Activated CD8-positive, alpha-beta T cell treated with anti-CD3 and anti-CD28 coated beads for 36 hours (primary cell): ENCODE measurements at regions not wholly inside any gene's neighbourhood (a gene's known extent, or its start where the extent isn't known, plus 50 kb on each side); places are given as distances from the start of the nearest gene placed in this dataset.

Experiments
- ATAC-seq: fragments of 200-7000 bp; cut with Tn5 transposase; one replicate; pipeline ENCODE4 v1.10.0; 2021; ENCODE audit warnings: mild to moderate bottlenecking, moderate library complexity
- CTCF ChIA-PET: fragments of 350-600 bp; sonication (Branson Sonifier 250); formaldehyde crosslinking; loops from one replicate; lab custom pipeline; 2021; ENCODE audit warnings: antibody characterized with exemption; lab: Charles Lee
- POLR2A ChIA-PET: fragments of 350-600 bp; sonication (Branson Sonifier 250); formaldehyde crosslinking; loops from one replicate; lab custom pipeline; 2021; ENCODE audit warnings: antibody characterized with exemption; lab: Charles Lee
- DNase-seq: peaks from one replicate; pipeline ENCODE4 v3.0.0-alpha.2; 2020
- H3K27ac Mint-ChIP-seq: one replicate; pipeline ENCODE4 v1.8.0; 2021; ENCODE audit warnings: mild to moderate bottlenecking, mixed read lengths
- H3K27me3 Mint-ChIP-seq: one replicate; pipeline ENCODE4 v1.8.0; 2021; ENCODE audit warnings: mixed read lengths
- H3K36me3 Mint-ChIP-seq: one replicate; pipeline ENCODE4 v1.8.0; 2021; ENCODE audit warnings: low read depth, mixed read lengths
- H3K4me1 Mint-ChIP-seq: one replicate; pipeline ENCODE4 v1.8.0; 2021; ENCODE audit warnings: low read depth, mixed read lengths
- H3K4me3 Mint-ChIP-seq: one replicate; pipeline ENCODE4 v1.8.0; 2021; ENCODE audit warnings: mild to moderate bottlenecking, moderate library complexity, mixed read lengths
- H3K9me3 Mint-ChIP-seq: one replicate; pipeline ENCODE4 v1.8.0; 2021; ENCODE audit warnings: mixed read lengths
- CTCF ChIP-seq: fragments of 200-600 bp; IDR thresholded peaks from one replicate; pipeline ENCODE4 v1.8.0; 2022; ENCODE audit warnings: antibody characterized with exemption, mild to moderate bottlenecking
- intact Hi-C: fragments of 100-400 bp; cut with micrococcal nuclease; formaldehyde crosslinking; loops from one replicate; pipeline ENCODE4 v1.10.0; 2022

- Mint-ChIP-seq H3K9me3 (no peaks in the 10 kb centered on the region), H3K27me3 (peaks cover 1% of the 10 kb centered on the region), H3K36me3 (no peaks in the 10 kb centered on the region), H3K27ac (no peak overlapping the region), H3K4me1 (no peaks in the 10 kb centered on the region), H3K4me3 (no peak overlapping the region)
- no peak for DNase-seq
- TF ChIP-seq CTCF: no peak
- intact Hi-C loops: no loop called here
- ATAC-seq: no peak
- POLR2A ChIA-PET: no interaction called here
- CTCF ChIA-PET: no interaction called here
Observed at GRCh38 chr6:63486196-63486595, 86.1 kb upstream of the LOC128125822 start.

GRCh38 chr6:63487103-63487813 lies 85.0 kb upstream of the LOC128125822 start:
- intact Hi-C loops: no loop called here
- CTCF ChIA-PET: interaction anchor here (1.5 kb wide), 1 partner anchor 11 kb away, joined by 3 read pairs; no protein-coding TSS in a partner anchor
- Mint-ChIP-seq H3K4me1 (no peaks in the 10 kb centered on the region), H3K9me3 (no peaks in the 10 kb centered on the region), H3K4me3 (no peak overlapping the region), H3K27me3 (peaks cover 1% of the 10 kb centered on the region), H3K36me3 (no peaks in the 10 kb centered on the region), H3K27ac (no peak overlapping the region)
- DNase-seq: no peak
- no peak for ATAC-seq
- POLR2A ChIA-PET: no interaction called here
- no peak for TF ChIP-seq CTCF

- no peak for TF ChIP-seq CTCF
- H3K4me3 Mint-ChIP-seq: no peak overlapping the region
- intact Hi-C loops: no loop called here
- H3K4me1 Mint-ChIP-seq: no peaks in the 10 kb centered on the region
- H3K27ac Mint-ChIP-seq: no peak overlapping the region
- no peaks in the 10 kb centered on the region for H3K9me3 Mint-ChIP-seq
- ATAC-seq (no peak), DNase-seq (no peak)
- H3K27me3 Mint-ChIP-seq: peaks cover 1% of the 10 kb centered on the region
- ChIA-PET CTCF (no interaction called here), POLR2A (no interaction called here)
- no peaks in the 10 kb centered on the region for H3K36me3 Mint-ChIP-seq
Observed at GRCh38 chr6:63491119-63491518, 81.2 kb upstream of the LOC128125822 start.

- no peak for DNase-seq
- POLR2A ChIA-PET: no interaction called here
- H3K27ac Mint-ChIP-seq: no peak overlapping the region
- CTCF ChIA-PET: no interaction called here
- no peaks in the 10 kb centered on the region for H3K4me1 Mint-ChIP-seq
- H3K36me3 Mint-ChIP-seq: no peaks in the 10 kb centered on the region
- intact Hi-C loops: no loop called here
- no peaks in the 10 kb centered on the region for H3K9me3 Mint-ChIP-seq
- no peak overlapping the region for H3K4me3 Mint-ChIP-seq
- TF ChIP-seq CTCF: no peak
- ATAC-seq: no peak
- H3K27me3 Mint-ChIP-seq: peaks cover under 1% of the 10 kb centered on the region
Observed at GRCh38 chr6:63492476-63492875, 79.8 kb upstream of the LOC128125822 start.

GRCh38 chr6:63493557-63493956 lies 78.7 kb upstream of the LOC128125822 start:
- ChIA-PET CTCF (no interaction called here), POLR2A (interaction anchor here (0.6 kb wide), 1 partner anchor 739 kb away, joined by 3 read pairs; no protein-coding TSS in a partner anchor)
- Mint-ChIP-seq H3K27me3 (no peaks in the 10 kb centered on the region), H3K27ac (no peak overlapping the region), H3K4me3 (no peak overlapping the region), H3K4me1 (no peaks in the 10 kb centered on the region), H3K9me3 (no peaks in the 10 kb centered on the region), H3K36me3 (no peaks in the 10 kb centered on the region)
- intact Hi-C loops: no loop called here
- no peak for TF ChIP-seq CTCF
- DNase-seq: no peak
- no peak for ATAC-seq
